ENCODE measurements at regions not wholly inside any gene's neighbourhood (a gene's known extent, or its start where the extent isn't known, plus 50 kb on each side); places are given as distances from the start of the nearest gene placed in this dataset.

- H3K4me3 ChIP-seq: no peak overlapping the region
- no peak for TF ChIP-seq CTCF (IDR thresholded peaks at IDR 0.05)
- no peak overlapping the region for H3K27ac ChIP-seq
- no peaks in the 10 kb centered on the region for H3K27me3 ChIP-seq
- H3K9me3 ChIP-seq: no peaks in the 10 kb centered on the region
- ATAC-seq (no peak), DNase-seq (no peak)
- no peaks in the 10 kb centered on the region for H3K36me3 ChIP-seq
- intact Hi-C loops (cut with DNase I): no loop called here
- H3K4me1 ChIP-seq: no peaks in the 10 kb centered on the region
These were observed 82.2 kb upstream of the SLC22A16 start for GRCh38 chr6:110558575-110558974.

- no peak for DNase-seq
These were observed 80.8 kb upstream of the SLC22A16 start for GRCh38 chr6:110557199-110557598.

GRCh38 chr6:110556317-110557110 is 80.1 kb upstream of the SLC22A16 start:
- Histone ChIP-seq H3K4me3 (no peak overlapping the region), H3K27me3 (no peaks in the 10 kb centered on the region), H3K36me3 (no peaks in the 10 kb centered on the region), H3K27ac (no peak overlapping the region), H3K4me1 (no peaks in the 10 kb centered on the region), H3K9me3 (no peaks in the 10 kb centered on the region)
- DNase-seq (no peak), ATAC-seq (no peak)
- intact Hi-C loops (cut with DNase I): no loop called here
- TF ChIP-seq CTCF (IDR thresholded peaks at IDR 0.05): no peak

More at GRCh38 chr6:110557199-110557598, 80.8 kb upstream of the SLC22A16 start:
- no peak for TF ChIP-seq CTCF (IDR thresholded peaks at IDR 0.05)
- Histone ChIP-seq H3K27me3 (no peaks in the 10 kb centered on the region), H3K4me1 (no peaks in the 10 kb centered on the region), H3K27ac (no peak overlapping the region), H3K9me3 (no peaks in the 10 kb centered on the region), H3K36me3 (no peaks in the 10 kb centered on the region), H3K4me3 (no peak overlapping the region)
- no peak for ATAC-seq
- intact Hi-C loops (cut with DNase I): no loop called here

- Histone ChIP-seq H3K4me1 (no peaks in the 10 kb centered on the region), H3K36me3 (no peaks in the 10 kb centered on the region), H3K4me3 (no peak overlapping the region), H3K9me3 (no peaks in the 10 kb centered on the region), H3K27ac (no peak overlapping the region), H3K27me3 (no peaks in the 10 kb centered on the region)
- DNase-seq (no peak), ATAC-seq (no peak)
- TF ChIP-seq CTCF (IDR thresholded peaks at IDR 0.05): no peak
- intact Hi-C loops (cut with DNase I): no loop called here
These were observed 78.6 kb upstream of the SLC22A16 start for GRCh38 chr6:110554966-110555460.

DNA sequence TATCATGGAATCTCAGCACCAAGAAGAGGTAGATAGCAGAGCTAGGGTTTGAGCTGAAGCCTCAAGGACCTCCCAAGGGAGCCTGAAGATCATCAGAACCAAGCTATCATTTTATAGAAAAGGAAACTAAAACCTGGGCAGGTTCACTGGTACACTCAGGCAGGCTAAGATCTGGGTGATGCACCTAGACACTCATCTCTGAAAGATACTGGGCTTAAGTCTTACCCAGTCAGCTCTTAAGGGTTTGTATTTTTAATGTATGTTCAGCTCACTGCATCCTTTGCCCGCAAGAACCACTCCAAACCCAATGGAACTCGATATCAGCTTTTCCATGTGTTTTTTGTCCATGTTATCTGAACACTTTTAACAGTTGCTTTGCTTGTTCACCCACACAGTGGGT is 78.0 kb upstream of the SLC22A16 start:
- no peaks in the 10 kb centered on the region for H3K27me3 ChIP-seq
- no peak for DNase-seq
- no peak overlapping the region for H3K4me3 ChIP-seq
- no peaks in the 10 kb centered on the region for H3K4me1 ChIP-seq
- H3K36me3 ChIP-seq: no peaks in the 10 kb centered on the region
- TF ChIP-seq CTCF (IDR thresholded peaks at IDR 0.05): no peak
- no peaks in the 10 kb centered on the region for H3K9me3 ChIP-seq
- intact Hi-C loops (cut with DNase I): no loop called here
- no peak overlapping the region for H3K27ac ChIP-seq
- ATAC-seq: no peak
